ENCODE measurements at regions not wholly inside any gene's neighbourhood (a gene's known extent, or its start where the extent isn't known, plus 50 kb on each side); places are given as distances from the start of the nearest gene placed in this dataset.

DNA sequence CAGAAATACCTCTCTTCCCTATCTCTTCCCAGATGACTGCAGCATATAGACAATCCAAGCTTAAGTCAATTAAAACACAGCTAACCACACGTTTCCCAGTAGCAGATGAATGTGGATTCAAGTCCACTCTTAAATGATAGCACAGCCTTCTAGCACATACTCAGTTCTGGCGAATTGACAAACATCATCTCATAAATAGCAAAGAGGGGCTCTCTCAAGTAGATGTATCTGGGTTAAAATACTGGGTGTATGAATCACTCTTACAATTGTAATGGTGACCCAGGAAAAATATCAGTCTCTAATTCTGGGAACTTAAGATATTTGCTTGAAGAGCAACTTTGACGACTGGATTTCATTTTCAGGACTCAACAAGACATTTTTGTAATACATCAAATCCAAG, 67.0 kb upstream of the HAPLN1 start:
- no peak for ATAC-seq
- TF ChIP-seq ISL1 (CRISPR knock-in tag; IDR thresholded peaks at IDR 0.05), result no peak

DNA sequence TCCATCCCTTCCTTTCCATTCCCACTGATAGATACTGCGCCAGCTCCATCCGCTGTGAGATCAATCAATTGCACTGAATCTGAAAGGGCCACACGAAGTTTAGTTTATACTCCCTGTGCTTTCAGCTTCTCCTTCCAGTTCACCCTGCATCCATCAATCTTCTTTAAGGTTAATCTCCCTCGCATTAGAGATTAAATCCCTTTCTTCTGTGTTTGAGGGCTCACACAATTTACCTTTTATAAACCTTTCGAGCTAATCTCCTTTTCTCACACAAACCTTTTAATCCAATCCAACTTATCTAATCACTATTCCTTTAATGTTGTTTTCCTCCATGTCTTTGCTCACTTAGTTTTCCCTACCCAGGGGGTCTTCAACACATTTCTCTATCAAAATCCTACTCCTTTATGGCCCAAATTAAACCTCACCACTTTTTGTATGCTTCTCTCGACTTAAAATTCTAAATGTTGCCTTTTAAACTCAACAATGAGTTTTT, 64.6 kb upstream of the HAPLN1 start:
- no peak for ATAC-seq
- TF ChIP-seq ESRRG (CRISPR knock-in tag; IDR thresholded peaks at IDR 0.05) (no peak), ZFP3 (CRISPR knock-in tag; IDR thresholded peaks at IDR 0.05) (no peak), PPARA (CRISPR knock-in tag; IDR thresholded peaks at IDR 0.05; ENCODE audit: borderline replicate concordance) (no peak), ZNF565 (CRISPR knock-in tag; conservative IDR thresholded peaks at IDR 0.05; ENCODE audit: low read depth) (no peak), ZFP30 (CRISPR knock-in tag; IDR thresholded peaks at IDR 0.05) (no peak), GLIS3 (CRISPR knock-in tag; IDR thresholded peaks at IDR 0.05) (no peak), RARB (CRISPR knock-in tag; IDR thresholded peaks at IDR 0.05) (no peak), ZNF8 (CRISPR knock-in tag; IDR thresholded peaks at IDR 0.05) (no peak), OSR1 (CRISPR knock-in tag; IDR thresholded peaks at IDR 0.05) (no peak), CSDC2 (CRISPR knock-in tag; IDR thresholded peaks at IDR 0.05) (no peak), SNAI2 (CRISPR knock-in tag; IDR thresholded peaks at IDR 0.05) (no peak)
- TF ChIP-seq, protein P1, sequence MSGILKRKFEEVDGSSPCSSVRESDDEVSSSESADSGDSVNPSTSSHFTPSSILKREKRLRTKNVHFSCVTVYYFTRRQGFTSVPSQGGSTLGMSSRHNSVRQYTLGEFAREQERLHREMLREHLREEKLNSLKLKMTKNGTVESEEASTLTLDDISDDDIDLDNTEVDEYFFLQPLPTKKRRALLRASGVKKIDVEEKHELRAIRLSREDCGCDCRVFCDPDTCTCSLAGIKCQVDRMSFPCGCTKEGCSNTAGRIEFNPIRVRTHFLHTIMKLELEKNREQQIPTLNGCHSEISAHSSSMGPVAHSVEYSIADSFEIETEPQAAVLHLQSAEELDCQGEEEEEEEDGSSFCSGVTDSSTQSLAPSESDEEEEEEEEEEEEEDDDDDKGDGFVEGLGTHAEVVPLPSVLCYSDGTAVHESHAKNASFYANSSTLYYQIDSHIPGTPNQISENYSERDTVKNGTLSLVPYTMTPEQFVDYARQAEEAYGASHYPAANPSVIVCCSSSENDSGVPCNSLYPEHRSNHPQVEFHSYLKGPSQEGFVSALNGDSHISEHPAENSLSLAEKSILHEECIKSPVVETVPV (CRISPR knock-in tag; IDR thresholded peaks at IDR 0.05), result no peak
- TF ChIP-seq, protein P2, sequence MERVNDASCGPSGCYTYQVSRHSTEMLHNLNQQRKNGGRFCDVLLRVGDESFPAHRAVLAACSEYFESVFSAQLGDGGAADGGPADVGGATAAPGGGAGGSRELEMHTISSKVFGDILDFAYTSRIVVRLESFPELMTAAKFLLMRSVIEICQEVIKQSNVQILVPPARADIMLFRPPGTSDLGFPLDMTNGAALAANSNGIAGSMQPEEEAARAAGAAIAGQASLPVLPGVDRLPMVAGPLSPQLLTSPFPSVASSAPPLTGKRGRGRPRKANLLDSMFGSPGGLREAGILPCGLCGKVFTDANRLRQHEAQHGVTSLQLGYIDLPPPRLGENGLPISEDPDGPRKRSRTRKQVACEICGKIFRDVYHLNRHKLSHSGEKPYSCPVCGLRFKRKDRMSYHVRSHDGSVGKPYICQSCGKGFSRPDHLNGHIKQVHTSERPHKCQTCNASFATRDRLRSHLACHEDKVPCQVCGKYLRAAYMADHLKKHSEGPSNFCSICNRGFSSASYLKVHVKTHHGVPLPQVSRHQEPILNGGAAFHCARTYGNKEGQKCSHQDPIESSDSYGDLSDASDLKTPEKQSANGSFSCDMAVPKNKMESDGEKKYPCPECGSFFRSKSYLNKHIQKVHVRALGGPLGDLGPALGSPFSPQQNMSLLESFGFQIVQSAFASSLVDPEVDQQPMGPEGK (CRISPR knock-in tag; IDR thresholded peaks at IDR 0.05; ENCODE audit: borderline replicate concordance), result no peak
- TF ChIP-seq, protein P3, sequence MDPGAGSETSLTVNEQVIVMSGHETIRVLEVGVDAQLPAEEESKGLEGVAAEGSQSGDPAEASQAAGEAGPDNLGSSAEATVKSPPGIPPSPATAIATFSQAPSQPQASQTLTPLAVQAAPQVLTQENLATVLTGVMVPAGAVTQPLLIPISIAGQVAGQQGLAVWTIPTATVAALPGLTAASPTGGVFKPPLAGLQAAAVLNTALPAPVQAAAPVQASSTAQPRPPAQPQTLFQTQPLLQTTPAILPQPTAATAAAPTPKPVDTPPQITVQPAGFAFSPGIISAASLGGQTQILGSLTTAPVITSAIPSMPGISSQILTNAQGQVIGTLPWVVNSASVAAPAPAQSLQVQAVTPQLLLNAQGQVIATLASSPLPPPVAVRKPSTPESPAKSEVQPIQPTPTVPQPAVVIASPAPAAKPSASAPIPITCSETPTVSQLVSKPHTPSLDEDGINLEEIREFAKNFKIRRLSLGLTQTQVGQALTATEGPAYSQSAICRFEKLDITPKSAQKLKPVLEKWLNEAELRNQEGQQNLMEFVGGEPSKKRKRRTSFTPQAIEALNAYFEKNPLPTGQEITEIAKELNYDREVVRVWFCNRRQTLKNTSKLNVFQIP (CRISPR knock-in tag; IDR thresholded peaks at IDR 0.05; ENCODE audit: borderline replicate concordance, low read depth), result no peak
- TF ChIP-seq, protein P4, sequence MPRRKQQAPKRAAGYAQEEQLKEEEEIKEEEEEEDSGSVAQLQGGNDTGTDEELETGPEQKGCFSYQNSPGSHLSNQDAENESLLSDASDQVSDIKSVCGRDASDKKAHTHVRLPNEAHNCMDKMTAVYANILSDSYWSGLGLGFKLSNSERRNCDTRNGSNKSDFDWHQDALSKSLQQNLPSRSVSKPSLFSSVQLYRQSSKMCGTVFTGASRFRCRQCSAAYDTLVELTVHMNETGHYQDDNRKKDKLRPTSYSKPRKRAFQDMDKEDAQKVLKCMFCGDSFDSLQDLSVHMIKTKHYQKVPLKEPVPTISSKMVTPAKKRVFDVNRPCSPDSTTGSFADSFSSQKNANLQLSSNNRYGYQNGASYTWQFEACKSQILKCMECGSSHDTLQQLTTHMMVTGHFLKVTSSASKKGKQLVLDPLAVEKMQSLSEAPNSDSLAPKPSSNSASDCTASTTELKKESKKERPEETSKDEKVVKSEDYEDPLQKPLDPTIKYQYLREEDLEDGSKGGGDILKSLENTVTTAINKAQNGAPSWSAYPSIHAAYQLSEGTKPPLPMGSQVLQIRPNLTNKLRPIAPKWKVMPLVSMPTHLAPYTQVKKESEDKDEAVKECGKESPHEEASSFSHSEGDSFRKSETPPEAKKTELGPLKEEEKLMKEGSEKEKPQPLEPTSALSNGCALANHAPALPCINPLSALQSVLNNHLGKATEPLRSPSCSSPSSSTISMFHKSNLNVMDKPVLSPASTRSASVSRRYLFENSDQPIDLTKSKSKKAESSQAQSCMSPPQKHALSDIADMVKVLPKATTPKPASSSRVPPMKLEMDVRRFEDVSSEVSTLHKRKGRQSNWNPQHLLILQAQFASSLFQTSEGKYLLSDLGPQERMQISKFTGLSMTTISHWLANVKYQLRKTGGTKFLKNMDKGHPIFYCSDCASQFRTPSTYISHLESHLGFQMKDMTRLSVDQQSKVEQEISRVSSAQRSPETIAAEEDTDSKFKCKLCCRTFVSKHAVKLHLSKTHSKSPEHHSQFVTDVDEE (CRISPR knock-in tag; IDR thresholded peaks at IDR 0.05), result no peak

DNA sequence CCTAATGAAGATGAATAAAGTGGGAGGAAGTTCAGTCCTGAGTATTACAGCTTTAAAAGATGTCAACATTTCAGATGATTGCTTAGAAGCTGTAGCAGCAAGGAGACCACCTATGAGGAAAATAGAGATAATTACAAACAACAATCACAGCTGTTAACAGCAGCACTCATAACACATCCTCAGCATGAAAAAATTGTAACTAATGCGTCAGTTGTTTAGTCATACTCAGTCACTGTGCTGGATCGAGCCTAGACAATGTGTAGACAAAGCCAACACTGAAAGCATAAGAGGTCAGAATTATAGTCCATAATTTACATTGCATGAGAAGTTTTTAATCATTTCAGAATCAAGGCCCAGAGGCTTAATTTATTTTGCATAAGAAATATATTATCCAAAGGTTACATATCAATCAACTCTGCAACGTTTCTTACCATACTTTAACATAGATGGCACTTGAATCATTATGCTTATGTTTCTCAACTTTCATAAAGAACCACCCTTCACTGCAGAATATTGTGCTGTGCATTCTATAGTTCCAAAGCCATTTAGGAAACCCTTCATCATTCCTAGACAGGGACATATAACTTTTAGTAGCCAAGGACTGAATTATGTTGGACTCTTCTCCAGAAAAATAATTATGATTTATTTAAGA, 60.2 kb upstream of the HAPLN1 start:
- no peak for TF ChIP-seq ESRRG (CRISPR knock-in tag; IDR thresholded peaks at IDR 0.05)
- no peak for TF ChIP-seq TOX (CRISPR knock-in tag; IDR thresholded peaks at IDR 0.05; ENCODE audit: borderline replicate concordance)
- no peak for TF ChIP-seq TCF4 (CRISPR knock-in tag; IDR thresholded peaks at IDR 0.05; ENCODE audit: borderline replicate concordance)
- TF ChIP-seq ZNF8 (CRISPR knock-in tag; IDR thresholded peaks at IDR 0.05), result no peak
- TF ChIP-seq, protein P1 (CRISPR knock-in tag; IDR thresholded peaks at IDR 0.05), result no peak
- TF ChIP-seq CSDC2 (CRISPR knock-in tag; IDR thresholded peaks at IDR 0.05), result no peak
- no peak for TF ChIP-seq ZNF565 (CRISPR knock-in tag; conservative IDR thresholded peaks at IDR 0.05; ENCODE audit: low read depth)
- ATAC-seq, result no peak

DNA sequence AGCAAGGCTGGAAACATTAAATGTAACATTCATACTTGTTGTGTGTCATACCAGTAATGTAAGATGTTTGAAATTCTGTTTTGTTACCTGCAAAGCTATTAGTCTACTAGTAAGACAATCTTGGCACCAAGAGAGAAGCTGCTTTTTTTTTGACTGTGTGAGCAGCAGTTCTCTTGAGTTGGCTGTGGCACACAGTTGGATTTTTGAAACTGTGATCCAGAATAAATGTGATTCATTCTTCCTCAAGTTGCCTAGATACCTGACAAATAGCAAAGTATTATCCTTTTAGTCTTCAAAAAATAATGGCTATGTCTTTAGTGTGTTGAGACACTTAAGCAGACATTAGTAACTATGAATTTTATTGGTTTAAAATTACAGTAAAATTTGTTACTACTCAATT, 57.2 kb upstream of the HAPLN1 start:
- ATAC-seq, result no peak
- TF ChIP-seq ISL1 (CRISPR knock-in tag; IDR thresholded peaks at IDR 0.05) (no peak), ARNTL (CRISPR knock-in tag; IDR thresholded peaks at IDR 0.05; ENCODE audit: borderline replicate concordance, low read depth) (no peak)
